ENCODE measurements at regions not wholly inside any gene's neighbourhood (a gene's known extent, or its start where the extent isn't known, plus 50 kb on each side); places are given as distances from the start of the nearest gene placed in this dataset.

DNA sequence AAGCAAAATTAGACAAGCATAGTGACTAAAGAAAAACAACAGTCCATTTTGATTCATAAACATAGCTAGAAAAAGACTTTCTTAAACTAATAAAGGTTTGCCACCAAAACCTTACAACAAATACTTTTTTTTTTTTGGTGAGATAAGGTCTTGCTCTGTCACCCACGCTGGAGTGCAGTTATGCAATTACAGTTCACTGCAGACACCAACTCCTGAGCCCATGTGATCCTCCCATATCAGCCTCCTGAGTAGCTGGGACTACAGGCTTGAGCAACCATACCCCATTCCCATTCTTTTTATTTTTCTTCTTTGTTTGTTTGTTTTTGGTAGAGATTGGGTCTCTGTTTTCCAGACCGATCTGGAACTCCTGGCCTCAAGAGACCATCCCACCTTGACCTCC is 247.2 kb upstream of the ADGRL3 start:
- TF ChIP-seq POLR2A (IDR thresholded peaks at IDR 0.05; ENCODE audit: low read depth, low read length) = no peak
- TF ChIP-seq, protein P1, sequence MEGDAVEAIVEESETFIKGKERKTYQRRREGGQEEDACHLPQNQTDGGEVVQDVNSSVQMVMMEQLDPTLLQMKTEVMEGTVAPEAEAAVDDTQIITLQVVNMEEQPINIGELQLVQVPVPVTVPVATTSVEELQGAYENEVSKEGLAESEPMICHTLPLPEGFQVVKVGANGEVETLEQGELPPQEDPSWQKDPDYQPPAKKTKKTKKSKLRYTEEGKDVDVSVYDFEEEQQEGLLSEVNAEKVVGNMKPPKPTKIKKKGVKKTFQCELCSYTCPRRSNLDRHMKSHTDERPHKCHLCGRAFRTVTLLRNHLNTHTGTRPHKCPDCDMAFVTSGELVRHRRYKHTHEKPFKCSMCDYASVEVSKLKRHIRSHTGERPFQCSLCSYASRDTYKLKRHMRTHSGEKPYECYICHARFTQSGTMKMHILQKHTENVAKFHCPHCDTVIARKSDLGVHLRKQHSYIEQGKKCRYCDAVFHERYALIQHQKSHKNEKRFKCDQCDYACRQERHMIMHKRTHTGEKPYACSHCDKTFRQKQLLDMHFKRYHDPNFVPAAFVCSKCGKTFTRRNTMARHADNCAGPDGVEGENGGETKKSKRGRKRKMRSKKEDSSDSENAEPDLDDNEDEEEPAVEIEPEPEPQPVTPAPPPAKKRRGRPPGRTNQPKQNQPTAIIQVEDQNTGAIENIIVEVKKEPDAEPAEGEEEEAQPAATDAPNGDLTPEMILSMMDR (IDR thresholded peaks at IDR 0.05; ENCODE audit: extremely low read depth in 1 of 2, insufficient read depth in 1 of 2, low read depth in 1 of 2, low read length in 2 of 2) = no peak
- TF ChIP-seq EZH2 (IDR thresholded peaks at IDR 0.05; ENCODE audit: borderline replicate concordance, low read depth, low read length, severe bottlenecking) = no peak
- no peak for TF ChIP-seq JUN (IDR thresholded peaks at IDR 0.05; ENCODE audit: borderline replicate concordance, insufficient read depth, insufficient read length, low read depth)
- TF ChIP-seq, protein P2, sequence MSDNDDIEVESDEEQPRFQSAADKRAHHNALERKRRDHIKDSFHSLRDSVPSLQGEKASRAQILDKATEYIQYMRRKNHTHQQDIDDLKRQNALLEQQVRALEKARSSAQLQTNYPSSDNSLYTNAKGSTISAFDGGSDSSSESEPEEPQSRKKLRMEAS (IDR thresholded peaks at IDR 0.05; ENCODE audit: insufficient read depth, insufficient read length) = no peak
- TF ChIP-seq POLR2AphosphoS5 (IDR thresholded peaks at IDR 0.05; ENCODE audit: insufficient read depth, low read depth, low read length) = no peak
- TF ChIP-seq GATA2 (IDR thresholded peaks at IDR 0.05; ENCODE audit: insufficient read depth, insufficient read length, low read depth, low read length) = no peak
- no peak for TF ChIP-seq FOS (IDR thresholded peaks at IDR 0.05; ENCODE audit: borderline replicate concordance, insufficient read depth, low read length)
